Activated CD4-positive, alpha-beta T cell treated with anti-CD3 and anti-CD28 coated beads, Interleukin-2, Interleukin-4, amounts not matched to agents 100 ng/mL and 50 ng/mL, durations not matched to agents 16 hours and 8 hours (primary cell): ENCODE measurements at regions not wholly inside any gene's neighbourhood (a gene's known extent, or its start where the extent isn't known, plus 50 kb on each side); places are given as distances from the start of the nearest gene placed in this dataset.

Experiments used
- DNase-seq: peaks from one replicate; pipeline ENCODE4 v3.0.0-alpha.2; 2020; ENCODE audit warnings: low spot score

DNA sequence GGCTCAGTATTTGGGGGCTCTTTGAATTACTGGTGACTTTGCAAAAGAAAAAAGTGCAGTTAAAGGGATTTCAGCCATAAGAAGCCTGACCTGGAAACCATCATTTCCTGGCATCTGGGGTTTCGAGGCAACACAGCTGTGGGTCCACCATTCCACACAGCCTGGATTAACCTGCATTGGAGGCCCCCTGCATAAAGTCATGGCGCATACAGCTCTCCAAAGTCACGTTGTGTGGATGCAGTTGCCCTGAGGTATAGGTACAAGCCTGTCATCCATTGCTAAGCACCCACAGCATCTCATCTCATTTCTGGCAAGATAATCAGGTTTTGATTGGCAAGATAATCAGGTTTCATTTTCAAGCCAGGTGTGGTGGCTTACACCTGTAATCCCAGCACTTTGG, 54.5 kb upstream of the TAGAP start:
- DNase-seq: no peak

DNA sequence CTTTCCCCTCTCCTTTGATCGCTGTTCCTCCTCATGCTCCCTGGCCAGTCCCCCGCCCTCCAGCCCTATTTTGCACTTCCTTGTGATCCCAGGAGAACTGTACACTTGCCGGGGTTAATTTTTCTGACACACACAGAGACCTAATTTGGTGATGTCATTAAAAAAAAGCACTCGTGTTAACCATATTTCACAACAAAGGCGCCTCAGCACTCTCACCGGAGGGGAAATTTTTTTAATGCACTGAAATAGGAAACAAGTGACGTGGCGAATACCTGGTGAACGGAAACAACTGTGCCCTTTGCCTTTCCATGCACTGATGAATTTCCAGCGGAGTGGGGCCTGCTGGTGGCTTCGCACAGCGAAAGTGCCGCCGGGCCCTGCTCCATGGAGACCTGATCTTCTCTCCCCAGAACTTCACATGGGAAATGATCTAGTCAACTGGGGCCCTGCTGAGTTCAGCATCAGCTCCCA, 53.9 kb upstream of the TAGAP start:
- peak; percentile 66 for DNase-seq

DNA sequence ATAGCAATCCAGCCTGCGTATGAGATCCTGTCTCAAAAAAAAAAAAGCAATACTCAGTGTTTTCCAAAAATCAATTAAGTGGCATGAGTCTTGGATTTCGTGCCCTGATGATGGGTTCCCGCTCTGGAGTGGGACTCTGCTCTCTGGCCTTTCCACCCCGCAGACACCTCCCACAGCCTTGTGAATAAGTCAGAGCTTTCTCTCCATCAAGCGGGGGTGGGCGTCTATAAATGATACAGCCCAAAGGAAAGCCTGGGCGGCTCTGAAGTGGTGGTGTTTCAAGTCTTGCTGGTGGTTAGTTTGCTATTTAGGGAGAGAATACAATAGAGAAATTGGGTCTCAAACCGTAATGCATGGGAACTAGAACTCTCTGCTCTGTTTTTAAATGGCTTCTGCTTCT, 52.5 kb upstream of the TAGAP start:
- DNase-seq: no peak

DNA sequence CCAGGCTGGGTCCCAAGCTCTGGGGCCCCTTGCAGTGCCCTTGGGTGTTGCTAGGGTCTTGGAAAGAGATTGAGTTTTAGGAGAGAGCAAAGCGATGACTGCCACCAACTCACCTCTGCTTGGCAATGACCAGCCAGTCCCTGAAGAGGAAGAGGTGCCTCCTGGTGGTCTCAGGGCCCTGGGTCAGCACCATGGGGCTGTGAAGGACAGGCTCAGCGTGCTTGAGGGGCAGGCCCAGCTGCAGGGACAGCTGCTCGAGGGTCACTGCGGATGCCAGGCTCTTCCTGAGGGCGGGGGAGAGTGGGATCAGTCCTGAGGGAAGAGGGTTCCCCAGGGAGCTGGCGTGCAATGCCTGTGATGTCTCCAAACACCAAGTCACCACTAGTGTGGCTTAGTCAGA, 50.8 kb upstream of the TAGAP start:
- DNase-seq: no peak

DNA sequence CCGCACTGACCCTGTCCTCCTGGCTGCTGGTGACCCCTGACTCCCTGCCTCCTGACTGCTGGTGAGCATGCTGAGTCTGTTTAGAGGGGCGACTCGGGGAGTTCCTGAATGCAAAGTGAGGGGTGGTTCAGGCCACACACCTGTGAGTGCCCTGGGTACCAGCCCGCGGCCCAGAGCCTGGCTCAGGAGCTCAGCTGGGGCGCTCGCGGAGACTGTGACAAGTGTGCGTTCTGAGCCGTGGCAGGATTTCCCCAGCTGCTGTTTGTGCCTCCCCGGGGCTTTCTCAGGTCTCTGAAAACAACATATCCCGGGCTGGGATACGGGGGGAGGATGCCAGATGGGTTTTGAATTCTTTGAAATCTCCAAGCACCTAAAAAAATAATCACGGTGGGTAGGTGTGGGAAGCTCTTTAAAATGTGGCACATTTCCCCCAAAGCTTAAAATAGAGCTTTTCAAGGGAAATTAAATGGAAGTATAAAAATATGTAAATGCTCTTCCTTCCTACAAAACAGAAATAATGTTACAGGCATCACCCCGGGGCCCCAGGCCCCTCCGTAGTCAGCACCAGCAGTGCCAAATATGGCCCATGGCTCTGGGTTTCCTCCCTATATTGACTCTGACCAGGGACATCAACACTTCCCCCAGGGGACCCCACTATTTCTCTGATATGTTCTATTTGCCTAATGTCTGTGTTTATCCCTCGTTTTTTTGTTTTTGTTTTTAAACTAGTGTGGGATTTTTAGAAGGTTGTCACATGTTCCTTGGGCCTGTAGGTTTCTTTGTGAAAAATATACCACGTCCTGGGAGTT, 49.9 kb upstream of the TAGAP start:
- peak; percentile 39 for DNase-seq
